Mononuclear cell (primary cell): ENCODE measurements at regions not wholly inside any gene's neighbourhood (a gene's known extent, or its start where the extent isn't known, plus 50 kb on each side); places are given as distances from the start of the nearest gene placed in this dataset.

Experiments
- H3K27me3 ChIP-seq: 2 replicates; pipeline ENCODE4 v1.6.0; 2011; ENCODE audit warnings: low read length, control low read depth; ENCODE audit not compliant: insufficient read depth
- H3K4me1 ChIP-seq: 2 replicates; pipeline ENCODE4 v1.5.1; 2011; ENCODE audit warnings: mild to moderate bottlenecking, low read length, control low read depth; ENCODE audit not compliant: insufficient read depth
- H3K4me3 ChIP-seq: 2 replicates; pipeline ENCODE4 v1.5.1; 2011; ENCODE audit warnings: mild to moderate bottlenecking, low read length, moderate library complexity
- H3K9me3 ChIP-seq: 2 replicates; pipeline ENCODE4 v1.5.1; 2011; ENCODE audit warnings: low read depth, mild to moderate bottlenecking, control low read depth, low read length

DNA sequence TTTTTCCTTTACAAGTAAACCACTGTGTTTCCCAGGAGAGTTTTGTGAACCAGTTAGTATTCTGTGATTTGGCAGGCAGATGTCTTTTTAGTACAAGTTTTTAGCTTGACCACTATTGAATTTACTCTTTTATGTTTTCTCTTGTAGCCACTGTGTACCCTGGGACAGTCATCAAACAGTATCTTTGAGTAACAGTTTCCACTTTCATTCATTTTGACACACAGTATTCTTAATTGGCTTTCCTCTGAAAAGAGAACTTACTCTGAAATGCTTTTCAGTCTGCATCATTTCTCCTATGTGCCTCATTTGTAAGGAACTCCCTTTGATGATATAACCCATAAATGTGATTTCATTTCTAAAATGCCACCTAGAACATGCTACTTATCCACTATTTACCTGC lies 476.5 kb downstream of the PDGFC start:
- Histone ChIP-seq H3K4me3 (no peak overlapping the region), H3K9me3 (no peaks in the 10 kb centered on the region), H3K4me1 (no peaks in the 10 kb centered on the region), H3K27me3 (no peaks in the 10 kb centered on the region)

DNA sequence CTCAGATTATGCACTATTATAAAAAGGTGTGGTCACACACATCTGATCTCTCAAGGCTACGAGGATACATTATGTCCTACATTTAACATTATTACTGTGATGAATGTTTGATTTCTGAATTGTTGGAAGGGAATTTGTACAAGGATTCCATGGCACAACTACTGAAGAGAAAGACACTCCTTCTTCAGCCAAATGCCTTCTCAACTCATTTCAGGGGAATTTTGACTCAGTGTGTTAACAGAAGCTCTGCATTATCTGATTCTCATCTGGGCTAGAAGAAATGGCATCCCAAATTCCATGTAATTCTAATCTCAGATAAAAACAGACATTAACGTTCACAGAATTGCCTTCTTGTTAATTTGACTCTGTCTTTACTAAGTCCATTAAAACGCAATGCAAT lies 477.7 kb downstream of the PDGFC start:
- H3K4me3 ChIP-seq, result no peak overlapping the region
- no peaks in the 10 kb centered on the region for H3K4me1 ChIP-seq
- no peaks in the 10 kb centered on the region for H3K9me3 ChIP-seq
- no peaks in the 10 kb centered on the region for H3K27me3 ChIP-seq

DNA sequence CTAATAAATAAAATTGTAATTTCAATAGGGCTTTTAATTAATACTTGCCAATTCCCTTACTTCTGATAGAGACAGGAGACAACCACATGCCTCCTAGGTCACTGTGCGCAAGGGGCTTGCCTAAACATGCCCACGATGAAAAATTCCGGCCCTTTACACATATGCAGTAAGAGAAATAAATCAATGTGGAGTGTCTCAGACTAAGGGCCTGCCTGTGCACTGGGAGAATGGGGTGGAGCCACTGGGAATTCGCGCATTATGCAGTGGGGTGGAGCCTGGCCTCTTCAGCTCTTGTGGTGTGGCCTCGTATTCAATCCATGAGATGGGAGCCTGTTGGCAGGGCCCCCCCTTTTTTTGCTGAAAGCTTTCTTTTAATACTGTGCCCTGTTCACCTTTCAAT lies 484.5 kb downstream of the PDGFC start:
- no peaks in the 10 kb centered on the region for H3K4me1 ChIP-seq
- H3K4me3 ChIP-seq, result no peak overlapping the region
- H3K9me3 ChIP-seq, result no peaks in the 10 kb centered on the region
- H3K27me3 ChIP-seq, result no peaks in the 10 kb centered on the region

DNA sequence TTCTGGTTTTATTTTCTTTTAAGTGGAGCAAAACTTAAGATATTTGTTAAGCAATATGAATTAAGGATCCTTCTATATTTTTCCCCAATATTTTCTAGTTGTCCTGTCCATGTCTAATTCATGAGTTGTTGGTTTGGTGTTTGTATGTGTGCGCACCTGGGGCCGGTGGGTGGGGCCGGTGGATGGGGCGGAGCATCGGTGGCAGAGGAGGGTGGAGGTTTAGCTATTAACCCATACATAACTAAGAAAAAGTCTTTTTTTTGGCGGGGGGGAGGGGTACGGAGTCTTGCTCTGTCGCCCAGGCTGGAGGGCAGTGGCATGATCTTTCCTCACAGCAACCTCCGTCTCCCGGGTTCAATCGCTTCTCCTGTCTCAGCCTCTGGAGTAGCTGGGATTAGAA lies 489.8 kb downstream of the PDGFC start:
- H3K27me3 ChIP-seq, result no peaks in the 10 kb centered on the region
- no peaks in the 10 kb centered on the region for H3K4me1 ChIP-seq
- H3K4me3 ChIP-seq, result no peak overlapping the region
- H3K9me3 ChIP-seq, result no peaks in the 10 kb centered on the region

DNA sequence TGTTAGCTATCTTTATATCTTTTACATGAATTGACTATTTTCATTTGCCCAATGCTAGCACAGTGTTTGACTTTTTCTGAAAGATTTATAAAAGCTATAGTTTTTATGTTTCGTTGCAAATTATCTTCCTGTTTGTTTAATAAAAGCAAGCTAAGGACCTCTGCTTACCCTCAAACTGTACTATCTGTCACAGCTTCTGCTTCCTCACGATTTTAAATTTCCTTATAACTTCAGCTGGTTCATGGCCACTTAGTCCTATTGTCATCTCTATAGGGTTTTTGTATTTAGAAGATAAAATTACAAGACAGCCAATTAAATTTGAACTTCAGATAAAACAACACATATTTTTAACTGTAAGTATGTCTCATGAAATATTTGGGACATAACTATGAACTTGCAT lies 494.0 kb downstream of the PDGFC start:
- Histone ChIP-seq H3K27me3 (no peaks in the 10 kb centered on the region), H3K4me1 (no peaks in the 10 kb centered on the region), H3K4me3 (no peak overlapping the region), H3K9me3 (no peaks in the 10 kb centered on the region)

DNA sequence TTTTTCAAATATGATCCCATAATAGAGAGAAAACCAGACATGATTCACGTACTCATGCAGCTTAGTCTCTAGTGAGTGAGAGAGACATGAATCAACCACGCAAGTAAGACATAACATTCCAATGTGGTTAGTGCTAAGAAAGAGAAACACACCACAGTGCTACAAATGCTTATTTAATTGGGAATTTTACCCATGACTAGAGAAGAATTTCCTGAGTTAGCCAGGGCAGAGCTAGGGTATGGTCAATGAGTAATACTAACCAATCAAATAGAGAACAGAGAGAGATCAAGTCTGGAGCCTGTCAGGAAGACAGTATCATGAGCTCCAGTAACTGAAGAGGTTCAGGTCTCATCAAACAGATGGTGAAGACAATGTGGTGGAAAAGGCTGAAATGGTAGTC lies 495.2 kb downstream of the PDGFC start:
- H3K4me3 ChIP-seq, result no peak overlapping the region
- no peaks in the 10 kb centered on the region for H3K4me1 ChIP-seq
- no peaks in the 10 kb centered on the region for H3K27me3 ChIP-seq
- H3K9me3 ChIP-seq, result no peaks in the 10 kb centered on the region

DNA sequence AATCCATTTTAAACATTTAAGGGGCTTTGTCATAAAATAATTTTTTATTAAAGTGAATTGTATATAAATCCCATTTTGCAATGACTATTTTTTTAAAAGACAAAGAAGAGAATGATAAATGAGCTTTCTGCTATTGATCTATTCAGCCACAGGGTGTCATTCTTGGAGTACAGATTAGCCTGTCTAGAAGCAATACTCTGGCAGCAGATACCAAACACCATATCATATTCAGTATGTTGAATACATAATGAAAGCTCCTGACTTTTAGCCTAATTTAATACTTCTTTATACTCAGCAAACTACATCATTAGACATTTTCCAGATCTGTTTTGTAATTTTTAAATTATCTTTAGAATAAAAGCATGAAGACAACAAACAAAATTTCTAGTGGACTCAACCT lies 496.3 kb downstream of the PDGFC start:
- Histone ChIP-seq H3K4me3 (no peak overlapping the region), H3K9me3 (no peaks in the 10 kb centered on the region), H3K27me3 (no peaks in the 10 kb centered on the region), H3K4me1 (no peaks in the 10 kb centered on the region)

DNA sequence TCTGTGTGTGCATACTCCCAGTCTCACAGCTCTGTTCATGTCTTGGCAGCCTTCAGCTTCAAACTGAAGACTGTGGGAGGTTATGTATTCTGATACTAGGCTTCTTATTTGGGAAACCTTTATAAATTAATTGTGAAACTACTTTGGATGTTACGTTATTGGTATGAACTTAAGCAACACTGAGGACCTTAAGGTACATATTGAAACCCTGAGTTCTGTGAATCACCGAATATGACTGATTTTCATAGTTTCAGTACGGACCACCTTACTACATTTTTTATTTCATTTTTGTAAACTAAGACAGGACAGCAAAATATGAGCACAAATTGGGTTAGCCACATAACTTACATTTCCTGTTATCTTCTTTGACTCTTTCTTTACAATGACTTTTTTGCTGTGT lies 498.4 kb downstream of the PDGFC start:
- no peak overlapping the region for H3K4me3 ChIP-seq
- H3K4me1 ChIP-seq, result no peaks in the 10 kb centered on the region
- no peaks in the 10 kb centered on the region for H3K27me3 ChIP-seq
- H3K9me3 ChIP-seq, result no peaks in the 10 kb centered on the region

DNA sequence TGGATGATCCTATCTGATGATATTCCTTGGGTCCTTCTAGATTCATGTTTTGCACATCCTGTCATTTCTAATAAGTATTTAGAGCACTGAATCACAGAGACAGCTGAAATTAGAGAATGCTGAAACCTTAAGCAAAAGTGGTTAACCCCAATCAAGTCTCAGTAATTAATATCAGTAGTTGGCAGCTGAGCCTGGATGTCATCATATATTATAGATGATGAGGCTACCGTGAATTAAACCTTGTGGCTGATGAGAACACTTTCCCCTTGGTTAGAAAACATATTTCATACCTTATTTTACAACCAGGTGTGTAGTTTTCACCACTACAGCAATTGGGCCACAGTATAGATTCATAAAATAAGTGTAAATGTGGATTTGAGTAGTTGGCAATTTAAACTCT lies 499.0 kb downstream of the PDGFC start:
- no peaks in the 10 kb centered on the region for H3K9me3 ChIP-seq

DNA sequence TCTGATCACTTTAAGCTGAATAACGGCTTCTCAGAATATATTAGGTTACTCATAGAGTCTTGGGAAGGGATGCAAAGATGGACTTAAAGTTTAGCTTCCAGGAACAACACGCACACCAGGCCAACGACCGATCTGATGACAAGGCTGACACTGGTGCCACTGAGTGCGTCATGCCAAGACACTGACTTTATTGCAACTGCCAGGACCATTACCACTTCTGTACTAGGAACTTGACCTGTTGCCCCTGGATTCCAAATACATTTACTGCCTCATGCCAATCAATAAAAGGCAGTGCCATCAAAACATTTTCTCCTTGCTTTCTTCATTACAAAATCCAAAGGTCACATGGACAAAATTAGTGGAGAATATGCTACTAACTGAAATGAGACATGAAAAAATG lies 505.9 kb upstream of the CTSO start:
- Histone ChIP-seq H3K4me3 (no peak overlapping the region), H3K9me3 (no peaks in the 10 kb centered on the region), H3K27me3 (no peaks in the 10 kb centered on the region), H3K4me1 (no peaks in the 10 kb centered on the region)

More for the DNA sequence above, 499.0 kb downstream of the PDGFC start:
- no peaks in the 10 kb centered on the region for H3K4me1 ChIP-seq
- H3K27me3 ChIP-seq, result no peaks in the 10 kb centered on the region
- H3K4me3 ChIP-seq, result no peak overlapping the region

DNA sequence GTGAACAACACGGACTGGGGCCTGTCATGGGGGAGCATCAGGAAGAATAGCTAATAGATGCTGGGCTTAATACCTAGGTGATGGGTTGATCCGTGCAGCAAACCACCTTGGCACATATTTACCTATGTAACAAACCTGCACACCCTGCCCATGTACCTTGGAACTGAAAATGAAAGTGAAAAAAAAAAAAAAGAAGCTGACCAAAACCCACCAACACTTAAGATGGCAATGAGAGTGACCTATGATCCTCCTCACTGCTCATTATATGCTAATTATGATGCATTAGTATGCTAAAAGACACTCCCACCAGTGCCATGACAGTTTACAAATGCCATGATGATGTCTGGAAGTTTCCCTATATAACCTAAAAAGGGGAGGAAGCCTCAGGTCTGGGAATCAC lies 503.2 kb upstream of the CTSO start:
- Histone ChIP-seq H3K27me3 (no peaks in the 10 kb centered on the region), H3K4me1 (no peaks in the 10 kb centered on the region), H3K4me3 (no peak overlapping the region), H3K9me3 (no peaks in the 10 kb centered on the region)

DNA sequence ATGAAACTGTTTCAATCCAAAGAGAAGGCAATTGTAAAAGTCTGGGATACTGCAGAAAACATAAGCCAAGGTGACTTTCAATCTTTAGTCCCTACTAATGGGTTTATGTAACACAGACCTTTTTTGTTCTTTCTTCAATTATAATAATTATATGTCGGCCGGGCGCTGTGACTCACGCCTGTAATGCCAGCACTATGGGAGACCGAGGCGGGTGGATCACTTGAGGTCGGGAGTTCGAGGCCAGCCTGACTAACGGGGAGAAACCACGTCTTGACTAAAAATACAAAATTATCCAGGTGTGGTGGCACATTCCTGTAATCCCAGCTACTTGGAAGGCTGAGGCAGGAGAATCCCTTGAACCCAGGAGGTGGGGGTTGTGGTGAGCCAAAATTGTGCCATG lies 489.8 kb upstream of the CTSO start:
- H3K9me3 ChIP-seq, result no peaks in the 10 kb centered on the region
- no peak overlapping the region for H3K4me3 ChIP-seq
- H3K4me1 ChIP-seq, result no peaks in the 10 kb centered on the region
- H3K27me3 ChIP-seq, result no peaks in the 10 kb centered on the region

DNA sequence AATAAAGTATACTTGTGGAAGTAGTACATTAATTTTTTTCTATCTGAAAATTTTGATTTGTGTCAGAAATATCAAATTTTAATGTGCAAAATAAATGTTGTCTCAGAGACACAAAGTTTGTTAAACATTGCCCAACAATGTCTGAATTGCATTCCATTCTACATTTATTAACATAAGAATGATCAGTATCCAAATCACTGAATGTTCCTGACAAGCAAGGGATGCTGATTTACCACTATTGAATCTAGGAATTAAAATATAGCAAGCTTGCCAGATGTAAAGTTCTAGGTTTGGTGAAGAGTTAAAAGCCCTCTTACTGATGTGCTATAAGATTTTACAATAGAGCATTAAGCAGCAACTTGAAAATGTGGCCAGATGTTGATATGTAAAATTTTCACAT lies 489.2 kb upstream of the CTSO start:
- no peak overlapping the region for H3K4me3 ChIP-seq
- H3K27me3 ChIP-seq, result no peaks in the 10 kb centered on the region
- H3K4me1 ChIP-seq, result no peaks in the 10 kb centered on the region
- H3K9me3 ChIP-seq, result no peaks in the 10 kb centered on the region

DNA sequence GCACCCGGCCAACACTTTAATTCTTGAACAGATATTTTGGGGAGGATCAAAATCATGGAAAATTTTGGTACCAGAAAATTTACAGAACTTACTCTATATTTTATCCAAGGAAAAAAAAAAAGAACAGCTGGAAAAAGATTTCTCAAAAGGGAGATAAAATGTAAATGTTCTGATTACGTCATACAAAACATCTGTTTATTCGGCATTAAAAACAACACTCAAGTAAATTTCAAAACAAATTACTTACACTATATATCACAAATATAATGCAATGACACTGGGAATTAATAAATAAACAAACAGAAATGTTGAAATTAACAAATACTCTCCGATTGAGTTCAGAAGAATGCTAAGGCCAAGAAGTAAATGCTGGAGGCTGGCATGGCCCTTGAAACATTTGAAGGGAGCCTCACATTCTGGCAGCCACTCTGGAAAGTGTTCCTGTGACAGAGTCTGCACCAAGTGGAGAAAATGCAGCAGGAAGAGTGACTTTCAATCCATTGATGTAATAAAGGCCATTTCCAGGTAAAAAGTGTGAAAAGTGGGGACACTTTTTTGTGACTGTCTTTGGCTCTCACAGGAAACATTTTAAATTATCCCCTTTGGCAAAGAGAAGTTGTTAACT lies 486.0 kb upstream of the CTSO start:
- H3K4me1 ChIP-seq, result no peaks in the 10 kb centered on the region

DNA sequence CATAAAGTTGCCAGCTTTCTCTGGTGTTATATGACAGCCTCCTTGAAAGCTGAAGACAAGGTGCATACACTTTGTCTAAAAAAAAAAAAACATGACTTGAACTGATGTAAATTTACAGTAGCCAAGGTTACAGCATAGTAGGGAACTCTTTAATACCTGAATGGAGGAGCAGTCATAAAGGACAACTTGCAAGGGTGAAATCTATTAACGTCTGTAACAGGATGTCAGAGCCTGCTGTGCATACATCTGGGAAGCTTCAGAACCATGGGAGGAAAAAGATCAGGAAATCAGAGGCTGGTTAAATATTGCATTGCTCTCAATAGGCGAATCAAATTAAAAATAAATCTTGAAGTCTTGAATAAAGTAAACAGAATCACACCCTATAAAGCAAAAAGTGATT lies 484.0 kb upstream of the CTSO start:
- no peaks in the 10 kb centered on the region for H3K27me3 ChIP-seq
- H3K4me1 ChIP-seq, result no peaks in the 10 kb centered on the region
- H3K4me3 ChIP-seq, result no peak overlapping the region
- no peaks in the 10 kb centered on the region for H3K9me3 ChIP-seq

More for the DNA sequence above, 486.0 kb upstream of the CTSO start:
- Histone ChIP-seq H3K27me3 (no peaks in the 10 kb centered on the region), H3K4me3 (no peak overlapping the region), H3K9me3 (no peaks in the 10 kb centered on the region)

DNA sequence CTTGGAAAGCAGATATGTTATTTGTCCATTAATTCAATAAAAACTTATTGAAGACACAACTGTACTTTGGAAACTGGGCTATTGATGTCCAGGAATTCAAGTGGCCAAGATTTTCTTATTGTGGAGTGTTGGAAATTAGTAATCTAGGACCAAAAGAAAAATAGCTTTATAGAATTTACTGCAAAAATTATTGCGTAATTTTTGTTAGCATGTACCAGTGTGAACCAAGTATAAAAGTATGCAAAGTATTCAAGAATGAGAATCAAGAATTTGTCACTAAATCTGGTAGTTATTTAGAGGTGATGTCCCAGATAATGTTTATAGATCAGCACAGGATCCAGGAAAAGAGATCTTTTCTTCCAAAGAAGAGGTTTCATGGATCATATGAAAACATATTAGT lies 468.9 kb upstream of the CTSO start:
- no peaks in the 10 kb centered on the region for H3K9me3 ChIP-seq
- no peak overlapping the region for H3K4me3 ChIP-seq
- no peaks in the 10 kb centered on the region for H3K27me3 ChIP-seq
- H3K4me1 ChIP-seq, result no peaks in the 10 kb centered on the region
